Transverse colon (tissue), 3 donors: ENCODE measurements at regions not wholly inside any gene's neighbourhood (a gene's known extent, or its start where the extent isn't known, plus 50 kb on each side); places are given as distances from the start of the nearest gene placed in this dataset.

Experiments used
- POLR2A ChIP-seq: fragments of 450-650 bp; IDR thresholded peaks from one replicate; pipeline ENCODE4 v1.6.1; 2016; ENCODE audit warnings: antibody characterized with exemption, mild to moderate bottlenecking, moderate library complexity
- TF ChIP-seq, protein P1 (sequence below), 5 experiments: fragments of 200-600 bp in 3 of 5; fragments of 450-650 bp in 2 of 5; sonication (generic) in 3 of 5; IDR thresholded peaks; 1 replicate in 2 of 5; 2 replicates in 3 of 5; pipeline ENCODE4 v1.5.1; 2016 to 2017; ENCODE audit warnings: antibody characterized with exemption in 5 of 5, inconsistent platforms in 3 of 5, mild to moderate bottlenecking in 2 of 5, moderate library complexity in 1 of 5

DNA sequence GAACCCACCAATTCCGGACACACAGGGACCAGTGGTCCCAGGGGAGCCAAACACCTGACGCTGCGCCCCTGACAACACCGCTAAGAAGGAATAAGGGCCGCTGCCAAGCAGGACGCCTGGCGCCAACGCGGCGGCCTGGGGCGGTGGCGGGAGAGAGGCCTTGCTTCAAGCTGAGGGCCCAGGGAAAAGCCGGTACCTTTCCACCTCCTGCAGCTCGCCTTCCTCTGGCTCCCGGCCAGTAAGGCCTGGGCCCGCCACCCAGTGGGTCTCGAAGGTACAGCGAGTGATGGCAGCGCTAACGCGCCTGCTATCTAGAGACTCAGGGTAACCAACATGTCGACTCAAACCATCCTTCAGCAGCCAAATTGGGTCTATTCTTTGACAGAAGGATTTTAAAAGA is 1074.1 kb downstream of the SI start:
- TF ChIP-seq, protein P1, sequence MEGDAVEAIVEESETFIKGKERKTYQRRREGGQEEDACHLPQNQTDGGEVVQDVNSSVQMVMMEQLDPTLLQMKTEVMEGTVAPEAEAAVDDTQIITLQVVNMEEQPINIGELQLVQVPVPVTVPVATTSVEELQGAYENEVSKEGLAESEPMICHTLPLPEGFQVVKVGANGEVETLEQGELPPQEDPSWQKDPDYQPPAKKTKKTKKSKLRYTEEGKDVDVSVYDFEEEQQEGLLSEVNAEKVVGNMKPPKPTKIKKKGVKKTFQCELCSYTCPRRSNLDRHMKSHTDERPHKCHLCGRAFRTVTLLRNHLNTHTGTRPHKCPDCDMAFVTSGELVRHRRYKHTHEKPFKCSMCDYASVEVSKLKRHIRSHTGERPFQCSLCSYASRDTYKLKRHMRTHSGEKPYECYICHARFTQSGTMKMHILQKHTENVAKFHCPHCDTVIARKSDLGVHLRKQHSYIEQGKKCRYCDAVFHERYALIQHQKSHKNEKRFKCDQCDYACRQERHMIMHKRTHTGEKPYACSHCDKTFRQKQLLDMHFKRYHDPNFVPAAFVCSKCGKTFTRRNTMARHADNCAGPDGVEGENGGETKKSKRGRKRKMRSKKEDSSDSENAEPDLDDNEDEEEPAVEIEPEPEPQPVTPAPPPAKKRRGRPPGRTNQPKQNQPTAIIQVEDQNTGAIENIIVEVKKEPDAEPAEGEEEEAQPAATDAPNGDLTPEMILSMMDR (IDR thresholded peaks at IDR 0.05), result no peak
- TF ChIP-seq POLR2A, result no peak
